ENCODE measurements at regions not wholly inside any gene's neighbourhood (a gene's known extent, or its start where the extent isn't known, plus 50 kb on each side); places are given as distances from the start of the nearest gene placed in this dataset.

DNA sequence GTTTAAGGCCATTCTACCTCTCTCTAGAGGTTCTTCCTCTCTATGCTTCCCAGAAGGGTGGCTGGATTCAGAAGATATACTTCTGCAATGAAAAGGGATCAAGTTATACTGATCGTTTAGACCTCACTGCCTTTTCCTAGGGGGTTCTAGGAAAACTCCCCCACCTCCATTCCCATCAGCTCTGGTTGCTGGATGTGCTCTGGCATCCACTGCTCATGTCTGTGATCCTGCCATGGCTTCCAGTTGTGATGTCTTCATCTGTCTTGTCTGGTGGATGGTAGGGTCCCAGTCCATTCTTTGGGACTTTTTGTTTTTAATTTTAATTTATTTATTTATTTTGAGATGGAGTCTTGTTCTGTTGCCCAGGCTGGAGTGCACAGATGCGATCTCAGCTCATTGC, 118.4 kb downstream of the BTBD3 start:
- TF ChIP-seq, protein P1, sequence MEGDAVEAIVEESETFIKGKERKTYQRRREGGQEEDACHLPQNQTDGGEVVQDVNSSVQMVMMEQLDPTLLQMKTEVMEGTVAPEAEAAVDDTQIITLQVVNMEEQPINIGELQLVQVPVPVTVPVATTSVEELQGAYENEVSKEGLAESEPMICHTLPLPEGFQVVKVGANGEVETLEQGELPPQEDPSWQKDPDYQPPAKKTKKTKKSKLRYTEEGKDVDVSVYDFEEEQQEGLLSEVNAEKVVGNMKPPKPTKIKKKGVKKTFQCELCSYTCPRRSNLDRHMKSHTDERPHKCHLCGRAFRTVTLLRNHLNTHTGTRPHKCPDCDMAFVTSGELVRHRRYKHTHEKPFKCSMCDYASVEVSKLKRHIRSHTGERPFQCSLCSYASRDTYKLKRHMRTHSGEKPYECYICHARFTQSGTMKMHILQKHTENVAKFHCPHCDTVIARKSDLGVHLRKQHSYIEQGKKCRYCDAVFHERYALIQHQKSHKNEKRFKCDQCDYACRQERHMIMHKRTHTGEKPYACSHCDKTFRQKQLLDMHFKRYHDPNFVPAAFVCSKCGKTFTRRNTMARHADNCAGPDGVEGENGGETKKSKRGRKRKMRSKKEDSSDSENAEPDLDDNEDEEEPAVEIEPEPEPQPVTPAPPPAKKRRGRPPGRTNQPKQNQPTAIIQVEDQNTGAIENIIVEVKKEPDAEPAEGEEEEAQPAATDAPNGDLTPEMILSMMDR (conservative IDR thresholded peaks at IDR 0.05; ENCODE audit: low read depth, low read length), result no peak
- TF ChIP-seq EZH2 (IDR thresholded peaks at IDR 0.05; ENCODE audit: low read length, unreplicated experiment), result no peak

Measured in PC-3 (cell line).